HG02571 (cell line): ENCODE measurements at regions not wholly inside any gene's neighbourhood (a gene's known extent, or its start where the extent isn't known, plus 50 kb on each side); places are given as distances from the start of the nearest gene placed in this dataset.
"Not testable (repeated sequence)": the region's sequence is repeated elsewhere in the genome, so short reads cannot be mapped to it uniquely, and the experiment has no call there.

Experiments used
- ATAC-seq: cut with Tn5 transposase; IDR thresholded peaks from one replicate; pipeline ENCODE4 v1.9.1; 2021; ENCODE audit warnings: mild to moderate bottlenecking, moderate library complexity; ENCODE audit not compliant: unreplicated experiment

- ATAC-seq: no peak
Observed at GRCh38 chrX:147468600-147468999, 443.1 kb upstream of the FMR1 start.

GRCh38 chrX:147476008-147476407 is 435.7 kb upstream of the FMR1 start:
- no peak for ATAC-seq

GRCh38 chrX:147478899-147479298 is 432.8 kb upstream of the FMR1 start:
- no peak for ATAC-seq

GRCh38 chrX:147485207-147485606 is 426.5 kb upstream of the FMR1 start:
- no peak for ATAC-seq

GRCh38 chrX:147494365-147494764 is 417.4 kb upstream of the FMR1 start:
- ATAC-seq: no peak

- ATAC-seq: no peak
Observed at GRCh38 chrX:147498796-147499195, 412.9 kb upstream of the FMR1 start.

- ATAC-seq: no peak
Observed at GRCh38 chrX:147522981-147523380, 388.7 kb upstream of the FMR1 start.

- no peak for ATAC-seq
Observed at GRCh38 chrX:147533426-147533825, 378.3 kb upstream of the FMR1 start.

GRCh38 chrX:147537172-147537571 is 374.5 kb upstream of the FMR1 start:
- no peak for ATAC-seq

GRCh38 chrX:147548023-147548422 is 363.7 kb upstream of the FMR1 start:
- not testable (repeated sequence) for ATAC-seq

- ATAC-seq: no peak
Observed at GRCh38 chrX:147550217-147550616, 361.5 kb upstream of the FMR1 start.

- no peak for ATAC-seq
Observed at GRCh38 chrX:147559191-147559590, 352.5 kb upstream of the FMR1 start.

- no peak for ATAC-seq
Observed at GRCh38 chrX:147565237-147565636, 346.5 kb upstream of the FMR1 start.

- ATAC-seq: no peak
Observed at GRCh38 chrX:147570483-147570882, 341.2 kb upstream of the FMR1 start.

GRCh38 chrX:147573266-147573665 is 338.5 kb upstream of the FMR1 start:
- ATAC-seq: no peak

GRCh38 chrX:147602176-147602696 is 309.5 kb upstream of the FMR1 start:
- ATAC-seq: no peak

- ATAC-seq: no peak
Observed at GRCh38 chrX:147626605-147627004, 285.1 kb upstream of the FMR1 start.

GRCh38 chrX:147635186-147635585 is 276.5 kb upstream of the FMR1 start:
- ATAC-seq: no peak

- ATAC-seq: no peak
Observed at GRCh38 chrX:147637190-147637589, 274.5 kb upstream of the FMR1 start.

- ATAC-seq: no peak
Observed at GRCh38 chrX:147646949-147647723, 264.6 kb upstream of the FMR1 start.

- no peak for ATAC-seq
Observed at GRCh38 chrX:147675819-147676218, 235.9 kb upstream of the FMR1 start.

GRCh38 chrX:147679356-147680005 is 232.2 kb upstream of the FMR1 start:
- ATAC-seq: no peak
